ENCODE measurements at regions not wholly inside any gene's neighbourhood (a gene's known extent, or its start where the extent isn't known, plus 50 kb on each side); places are given as distances from the start of the nearest gene placed in this dataset.

DNA sequence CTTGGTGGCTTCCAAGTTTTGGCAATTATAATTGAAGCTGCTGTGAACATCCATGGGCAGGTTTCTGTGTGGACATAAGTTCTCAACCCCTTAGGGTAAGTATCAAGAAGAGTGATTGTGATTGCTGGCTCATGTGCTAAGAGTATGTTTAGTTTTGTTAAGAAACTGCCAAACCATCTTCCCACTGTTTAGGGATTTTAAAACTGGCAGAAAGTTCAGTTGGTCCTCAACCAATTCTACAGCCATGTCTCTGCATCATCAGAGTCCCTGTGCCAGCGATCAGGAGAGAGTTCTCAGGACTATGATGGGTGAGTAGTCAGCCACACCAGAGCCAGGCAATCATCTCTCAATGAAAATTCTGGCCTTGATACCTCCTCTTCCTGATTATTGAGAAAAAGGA, 193.8 kb downstream of the ZC3H11B start:
- TF ChIP-seq, protein P1, sequence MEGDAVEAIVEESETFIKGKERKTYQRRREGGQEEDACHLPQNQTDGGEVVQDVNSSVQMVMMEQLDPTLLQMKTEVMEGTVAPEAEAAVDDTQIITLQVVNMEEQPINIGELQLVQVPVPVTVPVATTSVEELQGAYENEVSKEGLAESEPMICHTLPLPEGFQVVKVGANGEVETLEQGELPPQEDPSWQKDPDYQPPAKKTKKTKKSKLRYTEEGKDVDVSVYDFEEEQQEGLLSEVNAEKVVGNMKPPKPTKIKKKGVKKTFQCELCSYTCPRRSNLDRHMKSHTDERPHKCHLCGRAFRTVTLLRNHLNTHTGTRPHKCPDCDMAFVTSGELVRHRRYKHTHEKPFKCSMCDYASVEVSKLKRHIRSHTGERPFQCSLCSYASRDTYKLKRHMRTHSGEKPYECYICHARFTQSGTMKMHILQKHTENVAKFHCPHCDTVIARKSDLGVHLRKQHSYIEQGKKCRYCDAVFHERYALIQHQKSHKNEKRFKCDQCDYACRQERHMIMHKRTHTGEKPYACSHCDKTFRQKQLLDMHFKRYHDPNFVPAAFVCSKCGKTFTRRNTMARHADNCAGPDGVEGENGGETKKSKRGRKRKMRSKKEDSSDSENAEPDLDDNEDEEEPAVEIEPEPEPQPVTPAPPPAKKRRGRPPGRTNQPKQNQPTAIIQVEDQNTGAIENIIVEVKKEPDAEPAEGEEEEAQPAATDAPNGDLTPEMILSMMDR (IDR thresholded peaks at IDR 0.05; ENCODE audit: borderline replicate concordance, extremely low read depth, low read length, poor library complexity, severe bottlenecking) = no peak
- no peak for TF ChIP-seq EZH2 (IDR thresholded peaks at IDR 0.05; ENCODE audit: borderline replicate concordance, low read depth, low read length, severe bottlenecking)

Data from DND-41 (cell line).